ENCODE measurements at regions not wholly inside any gene's neighbourhood (a gene's known extent, or its start where the extent isn't known, plus 50 kb on each side); places are given as distances from the start of the nearest gene placed in this dataset.

DNA sequence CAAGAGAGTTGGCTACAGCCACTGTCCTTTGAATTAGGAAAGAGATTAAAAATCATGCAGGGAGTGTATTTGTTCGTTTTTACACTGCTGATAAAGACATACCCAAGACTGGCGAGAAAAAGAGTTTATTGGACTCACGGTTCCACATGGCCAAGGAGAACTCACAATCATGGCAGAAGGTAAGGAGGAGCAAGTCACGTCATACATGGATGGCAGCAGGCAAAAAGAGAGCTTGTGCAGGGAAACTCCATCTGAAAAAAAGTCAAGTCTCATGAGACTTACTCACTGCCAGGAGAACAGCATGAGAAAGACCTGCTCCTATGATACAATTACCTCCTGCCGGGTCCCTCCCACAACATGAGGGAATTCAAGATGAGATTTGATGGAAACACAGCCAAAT, 1595.2 kb downstream of the KCNT2 start:
- H3K36me3 ChIP-seq (ENCODE audit: insufficient read depth, low read length): no peaks in the 10 kb centered on the region
- H3K4me2 ChIP-seq (ENCODE audit: low read length): no peak overlapping the region
- H4K20me1 ChIP-seq (ENCODE audit: insufficient read depth, low read length): no peaks in the 10 kb centered on the region
- no peaks in the 10 kb centered on the region for H3K4me1 ChIP-seq (ENCODE audit: insufficient read depth, low read length, severe bottlenecking)
- no peak overlapping the region for H2AFZ ChIP-seq (ENCODE audit: low read length)
- H3K27me3 ChIP-seq (ENCODE audit: insufficient read depth, low read length): no peaks in the 10 kb centered on the region
- H3K79me2 ChIP-seq (ENCODE audit: insufficient read depth, low read length): no peaks in the 10 kb centered on the region
- no peaks in the 10 kb centered on the region for H3F3A ChIP-seq (ENCODE audit: insufficient read depth, low read length)
- TF ChIP-seq, protein P1, sequence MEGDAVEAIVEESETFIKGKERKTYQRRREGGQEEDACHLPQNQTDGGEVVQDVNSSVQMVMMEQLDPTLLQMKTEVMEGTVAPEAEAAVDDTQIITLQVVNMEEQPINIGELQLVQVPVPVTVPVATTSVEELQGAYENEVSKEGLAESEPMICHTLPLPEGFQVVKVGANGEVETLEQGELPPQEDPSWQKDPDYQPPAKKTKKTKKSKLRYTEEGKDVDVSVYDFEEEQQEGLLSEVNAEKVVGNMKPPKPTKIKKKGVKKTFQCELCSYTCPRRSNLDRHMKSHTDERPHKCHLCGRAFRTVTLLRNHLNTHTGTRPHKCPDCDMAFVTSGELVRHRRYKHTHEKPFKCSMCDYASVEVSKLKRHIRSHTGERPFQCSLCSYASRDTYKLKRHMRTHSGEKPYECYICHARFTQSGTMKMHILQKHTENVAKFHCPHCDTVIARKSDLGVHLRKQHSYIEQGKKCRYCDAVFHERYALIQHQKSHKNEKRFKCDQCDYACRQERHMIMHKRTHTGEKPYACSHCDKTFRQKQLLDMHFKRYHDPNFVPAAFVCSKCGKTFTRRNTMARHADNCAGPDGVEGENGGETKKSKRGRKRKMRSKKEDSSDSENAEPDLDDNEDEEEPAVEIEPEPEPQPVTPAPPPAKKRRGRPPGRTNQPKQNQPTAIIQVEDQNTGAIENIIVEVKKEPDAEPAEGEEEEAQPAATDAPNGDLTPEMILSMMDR (IDR thresholded peaks at IDR 0.05; ENCODE audit: low read length): no peak
- TF ChIP-seq EZH2 (IDR thresholded peaks at IDR 0.05; ENCODE audit: borderline replicate concordance, low read length): no peak
- no peak overlapping the region for H3K9ac ChIP-seq (ENCODE audit: low read length)
- H3K27ac ChIP-seq (ENCODE audit: low read depth, low read length, poor library complexity, severe bottlenecking): no peak overlapping the region
- no peak overlapping the region for H3K4me3 ChIP-seq (ENCODE audit: low read depth, low read length, poor library complexity, severe bottlenecking)
- 0 out of 2 replicates have a peak, but pooled peaks cover 2% of the 10 kb centered on the region for H3K9me3 ChIP-seq (ENCODE audit: low read length)
- H3K9me2 ChIP-seq (ENCODE audit: low read depth, low read length): no peaks in the 10 kb centered on the region

DNA sequence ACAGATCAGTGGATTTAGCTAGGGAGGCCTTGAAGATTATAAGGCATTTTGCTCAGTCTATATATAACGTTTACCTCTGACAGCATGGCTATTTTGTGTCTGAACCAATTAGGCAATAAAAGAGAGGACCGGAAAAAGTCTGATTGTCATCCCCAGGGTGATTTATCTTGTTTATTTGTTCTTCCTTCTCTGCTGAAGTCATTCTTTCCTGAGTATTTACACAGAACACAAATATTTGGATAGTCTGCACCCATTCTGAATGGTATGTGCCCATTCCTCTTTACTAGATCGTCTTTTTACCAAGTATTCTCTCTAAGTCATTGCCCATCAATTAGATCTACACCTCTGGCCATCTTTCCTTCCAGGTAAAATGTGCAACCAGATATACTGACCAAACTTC, 1602.9 kb downstream of the KCNT2 start:
- TF ChIP-seq, protein P1 (IDR thresholded peaks at IDR 0.05; ENCODE audit: low read length): no peak
- no peak for TF ChIP-seq EZH2 (IDR thresholded peaks at IDR 0.05; ENCODE audit: borderline replicate concordance, low read length)
- Histone ChIP-seq H3F3A (ENCODE audit: insufficient read depth, low read length) (no peaks in the 10 kb centered on the region), H3K27ac (ENCODE audit: low read depth, low read length, poor library complexity, severe bottlenecking) (no peak overlapping the region), H3K9me3 (ENCODE audit: low read length) (no peaks in the 10 kb centered on the region), H3K9me2 (ENCODE audit: low read depth, low read length) (no peaks in the 10 kb centered on the region), H3K27me3 (ENCODE audit: insufficient read depth, low read length) (no peaks in the 10 kb centered on the region), H3K36me3 (ENCODE audit: insufficient read depth, low read length) (no peaks in the 10 kb centered on the region), H3K4me3 (ENCODE audit: low read depth, low read length, poor library complexity, severe bottlenecking) (no peak overlapping the region), H3K4me2 (ENCODE audit: low read length) (no peak overlapping the region), H4K20me1 (ENCODE audit: insufficient read depth, low read length) (no peaks in the 10 kb centered on the region), H3K79me2 (ENCODE audit: insufficient read depth, low read length) (no peaks in the 10 kb centered on the region), H2AFZ (ENCODE audit: low read length) (no peak overlapping the region; the same call in 1 of the 2 replicates), H3K9ac (ENCODE audit: low read length) (no peak overlapping the region), H3K4me1 (ENCODE audit: insufficient read depth, low read length, severe bottlenecking) (no peaks in the 10 kb centered on the region)

DNA sequence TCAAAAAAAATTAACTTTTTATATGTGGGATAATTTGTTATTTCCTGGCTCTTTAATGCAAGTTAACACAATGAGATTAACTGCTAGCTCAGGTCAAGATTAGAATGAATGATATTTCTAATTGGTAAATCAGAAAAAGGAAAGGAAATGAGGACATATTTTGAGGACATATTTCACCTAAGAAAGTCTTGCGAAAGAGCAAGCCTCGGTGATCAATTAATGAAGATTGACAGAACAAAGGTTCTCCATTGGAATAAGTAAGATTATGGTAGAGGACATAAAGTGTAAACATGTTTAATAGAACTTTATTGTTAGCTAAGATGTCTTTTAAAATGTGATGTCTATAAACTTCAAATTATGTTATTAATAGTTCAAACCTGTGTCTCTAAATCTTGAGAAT, 1617.8 kb downstream of the KCNT2 start:
- no peaks in the 10 kb centered on the region for H3K79me2 ChIP-seq (ENCODE audit: insufficient read depth, low read length)
- H4K20me1 ChIP-seq (ENCODE audit: insufficient read depth, low read length): no peaks in the 10 kb centered on the region
- H3K9ac ChIP-seq (ENCODE audit: low read length): no peak overlapping the region
- H3F3A ChIP-seq (ENCODE audit: insufficient read depth, low read length): no peaks in the 10 kb centered on the region
- H2AFZ ChIP-seq (ENCODE audit: low read length): no peak overlapping the region
- H3K4me2 ChIP-seq (ENCODE audit: low read length): no peak overlapping the region
- TF ChIP-seq, protein P1 (IDR thresholded peaks at IDR 0.05; ENCODE audit: low read length): no peak
- no peak for TF ChIP-seq EZH2 (IDR thresholded peaks at IDR 0.05; ENCODE audit: borderline replicate concordance, low read length)
- no peaks in the 10 kb centered on the region for H3K9me3 ChIP-seq (ENCODE audit: low read length)
- no peaks in the 10 kb centered on the region for H3K4me1 ChIP-seq (ENCODE audit: insufficient read depth, low read length, severe bottlenecking)
- no peaks in the 10 kb centered on the region for H3K9me2 ChIP-seq (ENCODE audit: low read depth, low read length)
- no peak overlapping the region for H3K27ac ChIP-seq (ENCODE audit: low read depth, low read length, poor library complexity, severe bottlenecking)
- no peak overlapping the region for H3K4me3 ChIP-seq (ENCODE audit: low read depth, low read length, poor library complexity, severe bottlenecking)
- no peaks in the 10 kb centered on the region for H3K36me3 ChIP-seq (ENCODE audit: insufficient read depth, low read length)
- H3K27me3 ChIP-seq (ENCODE audit: insufficient read depth, low read length): no peaks in the 10 kb centered on the region
